ENCODE measurements at regions not wholly inside any gene's neighbourhood (a gene's known extent, or its start where the extent isn't known, plus 50 kb on each side); places are given as distances from the start of the nearest gene placed in this dataset.

DNA sequence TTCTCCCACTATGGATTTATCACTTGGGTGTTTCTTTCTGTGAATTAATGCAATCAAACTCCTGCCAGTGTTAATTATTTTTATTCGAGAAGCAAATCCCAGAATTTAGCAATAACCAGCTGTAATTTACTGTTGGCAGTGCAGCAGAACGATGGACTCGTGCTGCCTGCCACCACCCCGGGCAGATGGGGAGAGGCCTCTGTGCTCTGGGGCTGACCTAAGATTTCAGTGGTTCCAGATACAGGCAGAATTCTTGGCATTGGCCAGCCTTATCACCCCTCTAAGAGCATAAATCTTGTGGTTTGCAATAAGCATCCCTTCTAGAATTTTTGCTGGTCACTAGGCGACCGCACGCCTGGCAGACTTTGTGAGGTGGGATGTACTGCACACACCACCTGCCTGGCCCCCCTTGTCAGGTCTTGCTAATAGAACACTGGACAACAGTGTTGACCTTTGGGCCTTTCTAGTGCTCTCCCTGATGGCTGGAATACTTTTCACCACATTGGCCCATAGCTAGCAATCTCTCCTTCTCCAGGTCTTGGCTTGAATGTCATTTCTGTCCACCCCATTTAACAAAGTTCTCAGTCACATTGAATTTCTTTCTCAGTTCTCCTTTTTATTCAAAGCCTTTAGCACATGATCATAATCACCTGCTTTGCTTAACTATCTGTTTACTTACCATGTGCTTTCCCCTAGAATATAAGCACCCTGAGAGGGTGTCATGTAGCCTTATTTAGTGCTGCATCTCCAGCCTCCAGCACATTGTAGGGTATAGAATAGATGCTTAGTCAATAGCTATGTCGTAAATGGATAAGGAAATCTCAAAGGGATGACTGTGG is 122.1 kb upstream of the DYNLRB2 start:
- TF ChIP-seq, protein P1, sequence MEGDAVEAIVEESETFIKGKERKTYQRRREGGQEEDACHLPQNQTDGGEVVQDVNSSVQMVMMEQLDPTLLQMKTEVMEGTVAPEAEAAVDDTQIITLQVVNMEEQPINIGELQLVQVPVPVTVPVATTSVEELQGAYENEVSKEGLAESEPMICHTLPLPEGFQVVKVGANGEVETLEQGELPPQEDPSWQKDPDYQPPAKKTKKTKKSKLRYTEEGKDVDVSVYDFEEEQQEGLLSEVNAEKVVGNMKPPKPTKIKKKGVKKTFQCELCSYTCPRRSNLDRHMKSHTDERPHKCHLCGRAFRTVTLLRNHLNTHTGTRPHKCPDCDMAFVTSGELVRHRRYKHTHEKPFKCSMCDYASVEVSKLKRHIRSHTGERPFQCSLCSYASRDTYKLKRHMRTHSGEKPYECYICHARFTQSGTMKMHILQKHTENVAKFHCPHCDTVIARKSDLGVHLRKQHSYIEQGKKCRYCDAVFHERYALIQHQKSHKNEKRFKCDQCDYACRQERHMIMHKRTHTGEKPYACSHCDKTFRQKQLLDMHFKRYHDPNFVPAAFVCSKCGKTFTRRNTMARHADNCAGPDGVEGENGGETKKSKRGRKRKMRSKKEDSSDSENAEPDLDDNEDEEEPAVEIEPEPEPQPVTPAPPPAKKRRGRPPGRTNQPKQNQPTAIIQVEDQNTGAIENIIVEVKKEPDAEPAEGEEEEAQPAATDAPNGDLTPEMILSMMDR (conservative IDR thresholded peaks at IDR 0.05; ENCODE audit: low read depth, low read length), result no peak
- TF ChIP-seq EZH2 (IDR thresholded peaks at IDR 0.05; ENCODE audit: low read length, unreplicated experiment) (no peak), EZH2phosphoT487 (IDR thresholded peaks at IDR 0.05; ENCODE audit: borderline replicate concordance, low read length) (no peak)

Measured in PC-3 (cell line).